Activated T-cell treated with anti-CD3 and anti-CD28 coated beads, Interleukin-2, amount 50 U/mL, for 4 hours (primary cell): ENCODE measurements at regions not wholly inside any gene's neighbourhood (a gene's known extent, or its start where the extent isn't known, plus 50 kb on each side); places are given as distances from the start of the nearest gene placed in this dataset.

Experiments
- ATAC-seq, 2 donors: fragments of 200-7000 bp; cut with Tn5 transposase; one replicate each; pipeline ENCODE4 v1.10.0; 2021
- DNase-seq: peaks from one replicate; pipeline ENCODE4 v3.0.0-alpha.2; 2020
- H3K27me3 Mint-ChIP-seq: one replicate; pipeline ENCODE4 v1.8.0; 2021; ENCODE audit warnings: low read depth, mixed read lengths
- H3K36me3 Mint-ChIP-seq: one replicate; pipeline ENCODE4 v1.8.0; 2022; ENCODE audit warnings: mixed read lengths; ENCODE audit not compliant: insufficient read depth
- H3K4me1 Mint-ChIP-seq: one replicate; pipeline ENCODE4 v1.8.0; 2021; ENCODE audit warnings: low read depth, mixed read lengths
- H3K4me3 Mint-ChIP-seq: one replicate; pipeline ENCODE4 v1.8.0; 2021; ENCODE audit warnings: mild to moderate bottlenecking, moderate library complexity, mixed read lengths
- H3K9me3 Mint-ChIP-seq: one replicate; pipeline ENCODE4 v1.8.0; 2021; ENCODE audit warnings: mixed read lengths

GRCh38 chr13:110799246-110800236 lies 86.0 kb downstream of the ING1 start:
- DNase-seq (no peak), ATAC-seq (no peak)
- Mint-ChIP-seq H3K4me3 (no peak overlapping the region), H3K36me3 (no peaks in the 10 kb centered on the region), H3K4me1 (peaks cover 7% of the 10 kb centered on the region), H3K27me3 (peaks cover 48% of the 10 kb centered on the region), H3K9me3 (no peaks in the 10 kb centered on the region)

- DNase-seq (no peak), ATAC-seq (no peak)
- peaks cover 7% of the 10 kb centered on the region for H3K4me1 Mint-ChIP-seq
- no peak overlapping the region for H3K4me3 Mint-ChIP-seq
- H3K36me3 Mint-ChIP-seq, result no peaks in the 10 kb centered on the region
- H3K9me3 Mint-ChIP-seq, result no peaks in the 10 kb centered on the region
- H3K27me3 Mint-ChIP-seq, result peaks cover 49% of the 10 kb centered on the region
Observed at GRCh38 chr13:110801044-110801443, 87.5 kb downstream of the ING1 start.

GRCh38 chr13:110802260-110802659 lies 88.8 kb downstream of the ING1 start:
- H3K36me3 Mint-ChIP-seq, result no peaks in the 10 kb centered on the region
- H3K27me3 Mint-ChIP-seq, result peaks cover 46% of the 10 kb centered on the region
- DNase-seq (no peak), ATAC-seq (no peak)
- H3K9me3 Mint-ChIP-seq, result no peaks in the 10 kb centered on the region
- H3K4me1 Mint-ChIP-seq, result peaks cover 7% of the 10 kb centered on the region
- H3K4me3 Mint-ChIP-seq, result no peak overlapping the region

GRCh38 chr13:110806636-110807035 lies 93.1 kb downstream of the ING1 start:
- Mint-ChIP-seq H3K4me3 (no peak overlapping the region), H3K36me3 (no peaks in the 10 kb centered on the region), H3K9me3 (no peaks in the 10 kb centered on the region), H3K27me3 (peaks cover 51% of the 10 kb centered on the region), H3K4me1 (peaks cover 3% of the 10 kb centered on the region)
- no peak for ATAC-seq
- no peak for DNase-seq

GRCh38 chr13:110807546-110807945 lies 94.0 kb downstream of the ING1 start:
- Mint-ChIP-seq H3K4me1 (peaks cover 10% of the 10 kb centered on the region), H3K36me3 (no peaks in the 10 kb centered on the region), H3K4me3 (no peak overlapping the region), H3K27me3 (peaks cover 54% of the 10 kb centered on the region), H3K9me3 (no peaks in the 10 kb centered on the region)
- DNase-seq (no peak), ATAC-seq (no peak)

GRCh38 chr13:110808138-110808537 lies 94.6 kb downstream of the ING1 start:
- no peak overlapping the region for H3K4me3 Mint-ChIP-seq
- no peaks in the 10 kb centered on the region for H3K9me3 Mint-ChIP-seq
- H3K27me3 Mint-ChIP-seq, result peaks cover 56% of the 10 kb centered on the region
- H3K36me3 Mint-ChIP-seq, result no peaks in the 10 kb centered on the region
- H3K4me1 Mint-ChIP-seq, result peaks cover 10% of the 10 kb centered on the region
- ATAC-seq (no peak), DNase-seq (no peak)

- no peak overlapping the region for H3K4me3 Mint-ChIP-seq
- H3K27me3 Mint-ChIP-seq, result peaks cover 60% of the 10 kb centered on the region
- no peak for DNase-seq
- H3K36me3 Mint-ChIP-seq, result no peaks in the 10 kb centered on the region
- ATAC-seq, result no peak
- no peaks in the 10 kb centered on the region for H3K9me3 Mint-ChIP-seq
- peaks cover 10% of the 10 kb centered on the region for H3K4me1 Mint-ChIP-seq
Observed at GRCh38 chr13:110809871-110810486, 96.5 kb downstream of the ING1 start.

GRCh38 chr13:110811008-110811720 lies 97.7 kb downstream of the ING1 start:
- H3K4me1 Mint-ChIP-seq, result peaks cover 10% of the 10 kb centered on the region
- no peaks in the 10 kb centered on the region for H3K9me3 Mint-ChIP-seq
- DNase-seq (no peak), ATAC-seq (no peak)
- no peaks in the 10 kb centered on the region for H3K36me3 Mint-ChIP-seq
- H3K27me3 Mint-ChIP-seq, result peaks cover 58% of the 10 kb centered on the region
- H3K4me3 Mint-ChIP-seq, result no peak overlapping the region

GRCh38 chr13:110811771-110812120 lies 98.2 kb downstream of the ING1 start:
- DNase-seq, result no peak
- Mint-ChIP-seq H3K4me1 (peaks cover 10% of the 10 kb centered on the region), H3K9me3 (no peaks in the 10 kb centered on the region), H3K27me3 (peaks cover 56% of the 10 kb centered on the region), H3K36me3 (no peaks in the 10 kb centered on the region), H3K4me3 (no peak overlapping the region)
- peak in 1 of 2 donors; percentile 40 for ATAC-seq

- no peaks in the 10 kb centered on the region for H3K36me3 Mint-ChIP-seq
- ATAC-seq (peak; percentile 48 to 60), DNase-seq (no peak)
- peaks cover 10% of the 10 kb centered on the region for H3K4me1 Mint-ChIP-seq
- no peaks in the 10 kb centered on the region for H3K9me3 Mint-ChIP-seq
- H3K4me3 Mint-ChIP-seq, result peak overlapping the region; percentile 61
- H3K27me3 Mint-ChIP-seq, result peaks cover 56% of the 10 kb centered on the region
Observed at GRCh38 chr13:110812121-110812868, 98.8 kb downstream of the ING1 start.

GRCh38 chr13:110812869-110813645 lies 99.6 kb downstream of the ING1 start:
- DNase-seq (no peak), ATAC-seq (no peak)
- Mint-ChIP-seq H3K4me1 (peaks cover 10% of the 10 kb centered on the region), H3K9me3 (no peaks in the 10 kb centered on the region), H3K27me3 (peaks cover 50% of the 10 kb centered on the region), H3K4me3 (no peak overlapping the region), H3K36me3 (no peaks in the 10 kb centered on the region)

GRCh38 chr13:110813646-110814624 lies 100.4 kb downstream of the ING1 start:
- no peaks in the 10 kb centered on the region for H3K36me3 Mint-ChIP-seq
- peaks cover 10% of the 10 kb centered on the region for H3K4me1 Mint-ChIP-seq
- no peaks in the 10 kb centered on the region for H3K9me3 Mint-ChIP-seq
- H3K4me3 Mint-ChIP-seq, result no peak overlapping the region
- ATAC-seq (no peak), DNase-seq (no peak)
- peaks cover 41% of the 10 kb centered on the region for H3K27me3 Mint-ChIP-seq
